ENCODE measurements at regions not wholly inside any gene's neighbourhood (a gene's known extent, or its start where the extent isn't known, plus 50 kb on each side); places are given as distances from the start of the nearest gene placed in this dataset.

DNA sequence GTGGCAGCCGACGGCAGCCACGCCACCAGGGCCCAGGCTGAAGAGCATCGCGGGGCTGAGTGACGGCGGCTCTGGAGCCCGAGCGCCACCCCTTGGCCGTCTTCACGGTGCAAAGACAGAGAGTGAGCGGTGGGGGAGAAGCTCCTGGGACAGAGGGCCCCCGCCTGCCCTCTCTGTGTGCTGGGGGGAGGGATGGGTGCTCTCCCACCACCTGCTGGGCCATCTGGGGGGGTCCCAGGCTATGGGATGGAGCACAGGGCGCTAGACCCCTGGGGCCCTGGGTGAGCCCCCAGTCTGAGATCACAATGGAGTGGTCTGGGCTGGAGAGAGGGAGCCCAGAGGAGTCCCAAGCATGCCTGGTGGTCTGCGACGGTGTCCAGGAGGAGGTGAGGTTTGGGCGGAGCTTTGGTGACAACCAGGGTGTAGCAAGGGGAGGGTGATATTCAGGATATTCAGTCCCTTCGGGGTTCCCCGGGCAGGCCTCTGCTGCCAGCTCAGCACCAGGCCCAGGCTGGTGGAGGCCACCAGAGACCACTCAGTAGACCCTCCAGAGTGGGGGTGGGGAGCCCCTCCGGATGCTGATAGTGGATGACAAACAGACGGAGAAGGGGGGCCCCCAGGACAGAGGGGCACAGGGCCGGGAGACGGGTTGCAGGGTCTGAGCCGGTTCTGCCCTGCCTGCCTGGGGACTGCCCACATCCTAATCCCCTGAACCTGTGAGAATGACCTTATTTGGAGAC is 78.1 kb upstream of the PRR5 start:
- Histone ChIP-seq H3K4me3 (ENCODE audit: low read depth, low read length) (no peak overlapping the region), H3K27ac (ENCODE audit: extremely low read depth, low read depth, low read length) (no peak overlapping the region), H3K4me1 (ENCODE audit: control insufficient read depth, insufficient read depth, low read length) (no peaks in the 10 kb centered on the region), H3K9me3 (ENCODE audit: control insufficient read depth, insufficient read depth, low read depth, low read length) (no peaks in the 10 kb centered on the region), H3K36me3 (ENCODE audit: control insufficient read depth in 2 of 2, insufficient read depth in 1 of 2, low read length in 2 of 2) (no peaks in the 10 kb centered on the region)
- ChIA-PET CTCF (interaction anchor here (0.6 to 5.7 kb wide), 11 partner anchors 27 to 1928 kb away, joined by 3 to 84 read pairs (median 4); no protein-coding TSS in a partner anchor), POLR2A (no interaction called here)
- no peak for TF ChIP-seq ZNF169 (tag by site-specific recombination; IDR thresholded peaks at IDR 0.05)
- TF ChIP-seq ZNF747 (tag by site-specific recombination; IDR thresholded peaks at IDR 0.05), result no peak
- TF ChIP-seq, protein P1, sequence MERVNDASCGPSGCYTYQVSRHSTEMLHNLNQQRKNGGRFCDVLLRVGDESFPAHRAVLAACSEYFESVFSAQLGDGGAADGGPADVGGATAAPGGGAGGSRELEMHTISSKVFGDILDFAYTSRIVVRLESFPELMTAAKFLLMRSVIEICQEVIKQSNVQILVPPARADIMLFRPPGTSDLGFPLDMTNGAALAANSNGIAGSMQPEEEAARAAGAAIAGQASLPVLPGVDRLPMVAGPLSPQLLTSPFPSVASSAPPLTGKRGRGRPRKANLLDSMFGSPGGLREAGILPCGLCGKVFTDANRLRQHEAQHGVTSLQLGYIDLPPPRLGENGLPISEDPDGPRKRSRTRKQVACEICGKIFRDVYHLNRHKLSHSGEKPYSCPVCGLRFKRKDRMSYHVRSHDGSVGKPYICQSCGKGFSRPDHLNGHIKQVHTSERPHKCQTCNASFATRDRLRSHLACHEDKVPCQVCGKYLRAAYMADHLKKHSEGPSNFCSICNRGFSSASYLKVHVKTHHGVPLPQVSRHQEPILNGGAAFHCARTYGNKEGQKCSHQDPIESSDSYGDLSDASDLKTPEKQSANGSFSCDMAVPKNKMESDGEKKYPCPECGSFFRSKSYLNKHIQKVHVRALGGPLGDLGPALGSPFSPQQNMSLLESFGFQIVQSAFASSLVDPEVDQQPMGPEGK (tag by site-specific recombination; IDR thresholded peaks at IDR 0.05), result peak; percentile 87
- TF ChIP-seq ZBTB1 (tag by site-specific recombination; IDR thresholded peaks at IDR 0.05), result no peak
- no peak for TF ChIP-seq MZF1 (tag by site-specific recombination; IDR thresholded peaks at IDR 0.05; ENCODE audit: borderline replicate concordance)
- TF ChIP-seq, protein P2, sequence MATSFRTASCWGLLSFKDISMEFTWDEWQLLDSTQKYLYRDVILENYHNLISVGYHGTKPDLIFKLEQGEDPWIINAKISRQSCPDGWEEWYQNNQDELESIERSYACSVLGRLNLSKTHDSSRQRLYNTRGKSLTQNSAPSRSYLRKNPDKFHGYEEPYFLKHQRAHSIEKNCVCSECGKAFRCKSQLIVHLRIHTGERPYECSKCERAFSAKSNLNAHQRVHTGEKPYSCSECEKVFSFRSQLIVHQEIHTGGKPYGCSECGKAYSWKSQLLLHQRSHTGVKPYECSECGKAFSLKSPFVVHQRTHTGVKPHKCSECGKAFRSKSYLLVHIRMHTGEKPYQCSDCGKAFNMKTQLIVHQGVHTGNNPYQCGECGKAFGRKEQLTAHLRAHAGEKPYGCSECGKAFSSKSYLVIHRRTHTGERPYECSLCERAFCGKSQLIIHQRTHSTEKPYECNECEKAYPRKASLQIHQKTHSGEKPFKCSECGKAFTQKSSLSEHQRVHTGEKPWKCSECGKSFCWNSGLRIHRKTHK (tag by site-specific recombination; IDR thresholded peaks at IDR 0.05), result no peak
- TF ChIP-seq ZNF610 (tag by site-specific recombination; IDR thresholded peaks at IDR 0.05; ENCODE audit: borderline replicate concordance), result no peak
- peak; percentile 62 for TF ChIP-seq ZNF654 (tag by site-specific recombination; IDR thresholded peaks at IDR 0.05; ENCODE audit: low read depth)
- TF ChIP-seq, protein P3, sequence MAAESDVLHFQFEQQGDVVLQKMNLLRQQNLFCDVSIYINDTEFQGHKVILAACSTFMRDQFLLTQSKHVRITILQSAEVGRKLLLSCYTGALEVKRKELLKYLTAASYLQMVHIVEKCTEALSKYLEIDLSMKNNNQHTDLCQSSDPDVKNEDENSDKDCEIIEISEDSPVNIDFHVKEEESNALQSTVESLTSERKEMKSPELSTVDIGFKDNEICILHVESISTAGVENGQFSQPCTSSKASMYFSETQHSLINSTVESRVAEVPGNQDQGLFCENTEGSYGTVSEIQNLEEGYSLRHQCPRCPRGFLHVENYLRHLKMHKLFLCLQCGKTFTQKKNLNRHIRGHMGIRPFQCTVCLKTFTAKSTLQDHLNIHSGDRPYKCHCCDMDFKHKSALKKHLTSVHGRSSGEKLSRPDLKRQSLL (tag by site-specific recombination; IDR thresholded peaks at IDR 0.05), result 0 out of 2 replicates have a peak, but pooled peaks have one; percentile 36
- TF ChIP-seq, protein P4, sequence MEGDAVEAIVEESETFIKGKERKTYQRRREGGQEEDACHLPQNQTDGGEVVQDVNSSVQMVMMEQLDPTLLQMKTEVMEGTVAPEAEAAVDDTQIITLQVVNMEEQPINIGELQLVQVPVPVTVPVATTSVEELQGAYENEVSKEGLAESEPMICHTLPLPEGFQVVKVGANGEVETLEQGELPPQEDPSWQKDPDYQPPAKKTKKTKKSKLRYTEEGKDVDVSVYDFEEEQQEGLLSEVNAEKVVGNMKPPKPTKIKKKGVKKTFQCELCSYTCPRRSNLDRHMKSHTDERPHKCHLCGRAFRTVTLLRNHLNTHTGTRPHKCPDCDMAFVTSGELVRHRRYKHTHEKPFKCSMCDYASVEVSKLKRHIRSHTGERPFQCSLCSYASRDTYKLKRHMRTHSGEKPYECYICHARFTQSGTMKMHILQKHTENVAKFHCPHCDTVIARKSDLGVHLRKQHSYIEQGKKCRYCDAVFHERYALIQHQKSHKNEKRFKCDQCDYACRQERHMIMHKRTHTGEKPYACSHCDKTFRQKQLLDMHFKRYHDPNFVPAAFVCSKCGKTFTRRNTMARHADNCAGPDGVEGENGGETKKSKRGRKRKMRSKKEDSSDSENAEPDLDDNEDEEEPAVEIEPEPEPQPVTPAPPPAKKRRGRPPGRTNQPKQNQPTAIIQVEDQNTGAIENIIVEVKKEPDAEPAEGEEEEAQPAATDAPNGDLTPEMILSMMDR (tag by site-specific recombination; IDR thresholded peaks at IDR 0.05), result peak; percentile 43; the same call in 1 of the 2 replicates
- 0 out of 2 replicates have a peak, but pooled peaks have one; percentile 25 for TF ChIP-seq ZBTB17 (tag by site-specific recombination; IDR thresholded peaks at IDR 0.05)
- no peak for TF ChIP-seq ZNF830 (tag by site-specific recombination; IDR thresholded peaks at IDR 0.05; ENCODE audit: low read depth)
- TF ChIP-seq SP2 (tag by site-specific recombination; IDR thresholded peaks at IDR 0.05), result no peak
- TF ChIP-seq GLIS2 (tag by site-specific recombination; IDR thresholded peaks at IDR 0.05), result peak; percentile 44; the same call in 1 of the 2 replicates

DNA sequence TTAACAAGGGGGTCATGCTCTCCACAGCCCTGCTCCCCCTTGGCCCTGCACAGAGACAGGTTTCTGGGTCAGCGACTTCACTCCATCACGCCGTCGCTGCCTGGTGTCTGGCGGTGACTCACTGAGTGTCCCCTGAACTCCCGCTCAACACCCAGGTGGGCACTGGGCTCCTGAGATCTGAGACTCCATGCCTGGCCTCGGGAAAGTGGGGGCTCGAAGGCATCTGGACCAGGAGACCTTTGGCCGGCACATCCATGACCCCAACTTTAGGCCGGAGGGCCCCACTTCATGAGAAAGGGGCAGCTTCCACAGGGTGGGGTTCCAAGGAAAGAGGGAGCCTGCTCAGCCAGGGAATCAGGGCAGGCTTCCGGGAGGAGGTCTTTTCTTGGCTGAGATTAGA is 79.3 kb upstream of the PRR5 start:
- ChIA-PET POLR2A (no interaction called here), CTCF (interaction anchor here (0.6 to 1.5 kb wide), 5 partner anchors 252 to 629 kb away, joined by 3 to 7 read pairs (median 4); no protein-coding TSS in a partner anchor)
- TF ChIP-seq ZBTB48 (tag by site-specific recombination; IDR thresholded peaks at IDR 0.05) (no peak), ZBTB1 (tag by site-specific recombination; IDR thresholded peaks at IDR 0.05) (no peak), ZNF658 (tag by site-specific recombination; IDR thresholded peaks at IDR 0.05) (no peak)
- TF ChIP-seq, protein P5, sequence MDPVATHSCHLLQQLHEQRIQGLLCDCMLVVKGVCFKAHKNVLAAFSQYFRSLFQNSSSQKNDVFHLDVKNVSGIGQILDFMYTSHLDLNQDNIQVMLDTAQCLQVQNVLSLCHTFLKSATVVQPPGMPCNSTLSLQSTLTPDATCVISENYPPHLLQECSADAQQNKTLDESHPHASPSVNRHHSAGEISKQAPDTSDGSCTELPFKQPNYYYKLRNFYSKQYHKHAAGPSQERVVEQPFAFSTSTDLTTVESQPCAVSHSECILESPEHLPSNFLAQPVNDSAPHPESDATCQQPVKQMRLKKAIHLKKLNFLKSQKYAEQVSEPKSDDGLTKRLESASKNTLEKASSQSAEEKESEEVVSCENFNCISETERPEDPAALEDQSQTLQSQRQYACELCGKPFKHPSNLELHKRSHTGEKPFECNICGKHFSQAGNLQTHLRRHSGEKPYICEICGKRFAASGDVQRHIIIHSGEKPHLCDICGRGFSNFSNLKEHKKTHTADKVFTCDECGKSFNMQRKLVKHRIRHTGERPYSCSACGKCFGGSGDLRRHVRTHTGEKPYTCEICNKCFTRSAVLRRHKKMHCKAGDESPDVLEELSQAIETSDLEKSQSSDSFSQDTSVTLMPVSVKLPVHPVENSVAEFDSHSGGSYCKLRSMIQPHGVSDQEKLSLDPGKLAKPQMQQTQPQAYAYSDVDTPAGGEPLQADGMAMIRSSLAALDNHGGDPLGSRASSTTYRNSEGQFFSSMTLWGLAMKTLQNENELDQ (tag by site-specific recombination; IDR thresholded peaks at IDR 0.05; ENCODE audit: low read depth), result no peak
- TF ChIP-seq, protein P6, sequence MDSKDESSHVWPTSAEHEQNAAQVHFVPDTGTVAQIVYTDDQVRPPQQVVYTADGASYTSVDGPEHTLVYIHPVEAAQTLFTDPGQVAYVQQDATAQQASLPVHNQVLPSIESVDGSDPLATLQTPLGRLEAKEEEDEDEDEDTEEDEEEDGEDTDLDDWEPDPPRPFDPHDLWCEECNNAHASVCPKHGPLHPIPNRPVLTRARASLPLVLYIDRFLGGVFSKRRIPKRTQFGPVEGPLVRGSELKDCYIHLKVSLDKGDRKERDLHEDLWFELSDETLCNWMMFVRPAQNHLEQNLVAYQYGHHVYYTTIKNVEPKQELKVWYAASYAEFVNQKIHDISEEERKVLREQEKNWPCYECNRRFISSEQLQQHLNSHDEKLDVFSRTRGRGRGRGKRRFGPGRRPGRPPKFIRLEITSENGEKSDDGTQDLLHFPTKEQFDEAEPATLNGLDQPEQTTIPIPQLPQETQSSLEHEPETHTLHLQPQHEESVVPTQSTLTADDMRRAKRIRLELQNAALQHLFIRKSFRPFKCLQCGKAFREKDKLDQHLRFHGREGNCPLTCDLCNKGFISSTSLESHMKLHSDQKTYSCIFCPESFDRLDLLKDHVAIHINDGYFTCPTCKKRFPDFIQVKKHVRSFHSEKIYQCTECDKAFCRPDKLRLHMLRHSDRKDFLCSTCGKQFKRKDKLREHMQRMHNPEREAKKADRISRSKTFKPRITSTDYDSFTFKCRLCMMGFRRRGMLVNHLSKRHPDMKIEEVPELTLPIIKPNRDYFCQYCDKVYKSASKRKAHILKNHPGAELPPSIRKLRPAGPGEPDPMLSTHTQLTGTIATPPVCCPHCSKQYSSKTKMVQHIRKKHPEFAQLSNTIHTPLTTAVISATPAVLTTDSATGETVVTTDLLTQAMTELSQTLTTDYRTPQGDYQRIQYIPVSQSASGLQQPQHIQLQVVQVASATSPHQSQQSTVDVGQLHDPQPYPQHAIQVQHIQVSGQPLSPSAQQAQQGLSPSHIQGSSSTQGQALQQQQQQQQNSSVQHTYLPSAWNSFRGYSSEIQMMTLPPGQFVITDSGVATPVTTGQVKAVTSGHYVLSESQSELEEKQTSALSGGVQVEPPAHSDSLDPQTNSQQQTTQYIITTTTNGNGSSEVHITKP (tag by site-specific recombination; IDR thresholded peaks at IDR 0.05), result no peak
- TF ChIP-seq, protein P7, sequence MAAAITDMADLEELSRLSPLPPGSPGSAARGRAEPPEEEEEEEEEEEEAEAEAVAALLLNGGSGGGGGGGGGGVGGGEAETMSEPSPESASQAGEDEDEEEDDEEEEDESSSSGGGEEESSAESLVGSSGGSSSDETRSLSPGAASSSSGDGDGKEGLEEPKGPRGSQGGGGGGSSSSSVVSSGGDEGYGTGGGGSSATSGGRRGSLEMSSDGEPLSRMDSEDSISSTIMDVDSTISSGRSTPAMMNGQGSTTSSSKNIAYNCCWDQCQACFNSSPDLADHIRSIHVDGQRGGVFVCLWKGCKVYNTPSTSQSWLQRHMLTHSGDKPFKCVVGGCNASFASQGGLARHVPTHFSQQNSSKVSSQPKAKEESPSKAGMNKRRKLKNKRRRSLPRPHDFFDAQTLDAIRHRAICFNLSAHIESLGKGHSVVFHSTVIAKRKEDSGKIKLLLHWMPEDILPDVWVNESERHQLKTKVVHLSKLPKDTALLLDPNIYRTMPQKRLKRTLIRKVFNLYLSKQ (tag by site-specific recombination; IDR thresholded peaks at IDR 0.05; ENCODE audit: borderline replicate concordance), result no peak

More for the DNA sequence above, 79.3 kb upstream of the PRR5 start:
- Histone ChIP-seq H3K27ac (ENCODE audit: extremely low read depth, low read depth, low read length) (no peak overlapping the region), H3K36me3 (ENCODE audit: control insufficient read depth in 2 of 2, insufficient read depth in 1 of 2, low read length in 2 of 2) (no peaks in the 10 kb centered on the region), H3K4me3 (ENCODE audit: low read depth, low read length) (no peak overlapping the region), H3K4me1 (ENCODE audit: control insufficient read depth, insufficient read depth, low read length) (no peaks in the 10 kb centered on the region), H3K9me3 (ENCODE audit: control insufficient read depth, insufficient read depth, low read depth, low read length) (no peaks in the 10 kb centered on the region)
